HG03439 (cell line): ENCODE measurements at regions not wholly inside any gene's neighbourhood (a gene's known extent, or its start where the extent isn't known, plus 50 kb on each side); places are given as distances from the start of the nearest gene placed in this dataset.

Experiments
- ATAC-seq: cut with Tn5 transposase; IDR thresholded peaks from one replicate; pipeline ENCODE4 v1.9.1; 2021; ENCODE audit warnings: mild to moderate bottlenecking, moderate library complexity; ENCODE audit not compliant: unreplicated experiment

DNA sequence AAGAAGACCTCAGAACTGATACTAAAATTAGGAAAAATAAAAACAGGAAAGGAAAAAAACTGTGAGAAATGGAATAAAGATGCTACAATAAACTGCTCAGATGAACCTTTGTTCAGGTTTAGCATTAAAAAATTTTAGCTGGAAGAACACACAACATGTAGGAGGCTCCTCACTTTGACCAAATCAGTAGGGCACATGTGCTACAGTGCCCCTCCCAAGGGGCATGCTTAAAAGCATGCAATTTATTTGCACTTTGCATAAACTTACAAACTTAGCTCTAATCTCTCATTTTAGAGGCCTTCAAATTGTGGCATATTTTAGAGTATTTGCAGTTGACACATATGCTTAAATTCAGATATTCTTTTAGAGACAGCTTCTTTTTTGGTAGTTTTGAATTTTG, 570.2 kb downstream of the UTRN start:
- ATAC-seq = no peak

DNA sequence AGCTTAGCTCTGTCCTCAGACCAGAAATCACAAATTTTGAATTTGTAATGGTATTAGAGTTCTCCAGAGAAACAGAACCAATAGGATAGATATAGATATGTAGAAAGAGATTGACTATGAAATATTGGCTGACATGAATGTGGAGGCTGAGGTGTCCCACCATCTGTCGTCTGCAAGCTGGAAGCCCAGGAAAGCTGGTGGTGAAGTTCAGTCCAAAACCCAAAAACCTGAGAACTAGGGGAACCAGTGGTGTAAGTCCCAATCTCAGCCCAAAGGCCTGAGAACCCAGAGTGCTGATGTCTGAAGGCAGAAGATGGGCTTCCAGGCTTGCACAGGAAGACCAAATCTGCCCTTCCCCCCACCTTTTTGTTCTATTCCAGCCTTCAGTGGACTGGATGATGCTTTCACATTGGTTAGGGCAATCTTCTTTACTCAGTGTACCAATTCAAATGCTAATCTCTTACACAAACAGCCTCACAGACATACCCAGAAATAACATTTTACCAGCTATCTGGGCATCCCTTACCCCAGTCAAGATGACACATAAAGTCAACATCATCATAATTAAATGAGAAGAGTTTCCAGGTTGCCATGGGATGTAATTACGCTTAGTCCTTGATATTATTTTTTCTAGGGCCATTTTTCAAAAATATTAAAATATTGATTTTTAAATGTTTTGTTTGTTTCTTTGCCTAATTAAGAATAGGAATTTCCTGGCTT, 570.8 kb downstream of the UTRN start:
- ATAC-seq = no peak

DNA sequence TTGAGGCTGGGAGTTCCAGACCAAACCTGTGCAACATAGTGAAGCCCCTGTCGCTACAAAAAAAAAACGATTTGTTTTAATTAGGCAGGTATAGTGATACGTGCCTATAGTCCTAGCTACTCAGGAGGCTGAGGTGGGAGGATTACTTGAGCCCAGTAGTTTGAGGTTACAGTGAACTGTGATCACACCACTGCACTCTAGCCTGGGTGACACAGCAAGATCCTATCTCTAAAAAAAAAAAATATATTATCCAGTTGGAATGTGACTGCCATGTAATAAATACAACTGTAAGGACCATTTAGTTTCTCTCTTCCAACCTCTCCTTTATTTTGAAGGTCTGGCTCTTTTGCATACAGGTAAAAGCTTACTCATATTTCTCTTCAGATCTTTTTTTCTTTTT, 571.5 kb downstream of the UTRN start:
- ATAC-seq = no peak

DNA sequence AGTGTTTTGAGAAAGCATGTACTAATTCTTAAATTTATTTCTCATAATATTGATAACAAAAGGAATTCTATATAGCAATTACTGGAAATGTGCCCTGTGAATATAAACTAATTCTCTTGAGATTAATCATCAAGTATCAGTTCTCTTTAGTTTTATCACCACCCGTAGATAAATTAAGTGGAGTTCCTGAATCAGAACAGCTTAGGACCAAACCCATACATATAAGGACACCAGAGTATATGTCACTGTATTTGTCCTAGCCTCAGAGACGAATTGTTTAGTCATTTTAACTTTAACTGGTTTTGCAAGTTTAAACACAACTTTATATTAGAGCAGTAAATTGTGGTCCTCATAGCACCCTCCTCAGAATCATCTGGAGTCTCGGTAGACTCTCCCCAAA, 572.0 kb downstream of the UTRN start:
- no peak for ATAC-seq

DNA sequence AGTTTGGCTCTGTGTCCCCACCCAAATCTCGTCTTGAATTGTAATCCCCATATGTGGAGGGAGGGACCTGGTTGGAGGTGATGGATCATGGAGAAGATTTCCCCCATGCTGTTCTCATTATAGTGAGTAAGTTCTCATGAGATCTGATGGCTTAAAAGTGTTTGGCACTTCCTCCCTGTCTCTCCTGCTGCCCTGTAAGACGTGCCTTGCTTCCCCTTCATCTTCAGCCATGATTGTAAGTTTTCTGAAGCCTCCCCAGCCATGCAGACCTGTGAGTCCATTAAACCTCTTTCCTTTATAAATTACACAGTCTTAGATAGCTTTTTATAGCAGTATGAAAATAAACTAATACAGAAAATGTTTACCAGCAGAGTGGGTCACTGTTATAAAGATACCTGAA, 577.6 kb downstream of the UTRN start:
- no peak for ATAC-seq

DNA sequence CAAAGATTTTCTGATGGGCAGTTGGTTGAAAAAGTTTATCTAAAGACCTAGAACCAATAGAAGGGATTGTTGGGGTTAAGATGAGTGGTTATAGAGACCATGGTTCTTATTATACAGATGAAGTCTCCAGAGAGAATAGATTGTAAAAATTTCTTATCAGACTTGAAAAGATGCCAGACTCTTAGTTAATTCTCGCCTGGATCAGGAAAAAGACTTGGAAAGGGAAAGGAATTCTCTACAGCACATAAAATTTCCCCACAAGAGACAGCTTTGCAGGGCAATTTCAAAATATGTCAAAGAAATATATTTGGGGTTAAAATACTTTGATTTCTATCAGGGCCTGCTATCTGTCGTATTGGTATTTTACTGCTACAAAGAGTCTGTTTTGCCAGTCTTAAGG, 582.6 kb downstream of the UTRN start:
- no peak for ATAC-seq

DNA sequence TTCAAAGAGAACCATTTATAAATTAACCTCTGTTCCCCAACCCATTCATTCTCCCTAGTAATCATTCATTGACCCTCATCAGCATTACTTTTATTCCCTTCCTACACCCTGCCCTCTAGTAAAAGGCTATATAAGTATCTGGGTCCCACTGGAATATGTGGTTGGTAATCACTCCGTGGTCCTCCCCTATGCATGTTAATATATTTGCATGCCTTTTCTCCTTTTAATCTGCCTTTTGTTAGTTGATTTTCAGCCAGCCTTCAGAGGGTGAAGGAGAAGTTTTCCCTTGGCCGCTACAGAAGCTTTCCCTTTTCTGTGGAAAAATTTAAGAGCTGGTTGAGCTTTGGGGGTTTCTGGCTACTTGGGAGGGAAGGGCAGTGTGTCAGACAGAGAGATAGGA, 585.6 kb downstream of the UTRN start:
- no peak for ATAC-seq

DNA sequence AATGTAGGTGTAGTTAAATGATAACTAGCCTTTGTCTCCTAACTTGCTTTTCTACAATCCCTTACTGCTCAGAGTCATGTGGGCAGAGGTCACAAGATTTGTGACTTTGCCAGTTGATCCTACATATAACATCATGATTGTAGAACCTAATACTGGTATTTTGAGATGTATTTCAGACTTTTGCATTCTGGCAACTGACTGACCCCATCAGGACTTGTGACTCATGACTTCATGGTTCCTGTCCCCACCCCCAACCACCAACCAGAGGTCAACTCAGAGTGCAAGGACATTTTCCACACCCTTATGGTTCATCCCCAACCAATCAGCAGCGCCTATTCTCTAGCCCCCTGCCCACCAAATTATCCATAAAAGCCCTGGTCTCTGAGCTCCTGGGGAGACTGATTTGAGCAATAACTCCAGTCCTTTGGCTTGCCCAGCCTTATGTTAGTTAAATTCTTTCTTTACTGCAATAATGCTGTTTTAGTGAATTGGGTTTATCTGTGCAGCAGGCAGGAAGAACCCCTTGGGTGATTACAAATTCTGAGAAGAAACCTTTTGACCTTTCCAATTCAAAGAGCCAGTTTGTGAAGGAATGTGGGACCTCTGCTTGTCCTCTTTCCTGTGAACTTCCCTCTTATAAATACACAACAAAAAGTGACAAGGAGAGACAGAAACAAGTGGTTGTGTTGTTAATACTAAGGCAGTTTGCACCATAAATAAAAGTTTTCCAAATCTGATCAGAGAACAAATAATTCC, 588.7 kb downstream of the UTRN start:
- ATAC-seq = no peak

DNA sequence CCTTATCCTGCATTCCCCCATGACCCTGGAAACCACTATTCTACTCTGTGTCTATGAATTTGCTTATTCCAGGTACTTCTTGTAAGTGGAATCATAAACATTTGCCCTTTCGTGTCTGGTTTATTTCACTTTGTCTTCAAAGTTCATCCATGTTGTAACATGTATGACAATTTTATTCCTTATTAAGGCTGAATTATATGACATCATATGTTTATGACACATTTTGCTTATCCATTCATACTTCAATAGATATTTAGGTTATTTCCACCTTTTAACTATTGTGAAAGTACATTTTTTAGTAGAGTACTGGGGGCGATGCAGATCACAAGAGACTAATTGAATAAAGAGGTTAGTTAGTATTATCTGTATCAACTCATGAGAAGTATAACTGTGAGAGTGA, 591.6 kb downstream of the UTRN start:
- ATAC-seq = no peak

DNA sequence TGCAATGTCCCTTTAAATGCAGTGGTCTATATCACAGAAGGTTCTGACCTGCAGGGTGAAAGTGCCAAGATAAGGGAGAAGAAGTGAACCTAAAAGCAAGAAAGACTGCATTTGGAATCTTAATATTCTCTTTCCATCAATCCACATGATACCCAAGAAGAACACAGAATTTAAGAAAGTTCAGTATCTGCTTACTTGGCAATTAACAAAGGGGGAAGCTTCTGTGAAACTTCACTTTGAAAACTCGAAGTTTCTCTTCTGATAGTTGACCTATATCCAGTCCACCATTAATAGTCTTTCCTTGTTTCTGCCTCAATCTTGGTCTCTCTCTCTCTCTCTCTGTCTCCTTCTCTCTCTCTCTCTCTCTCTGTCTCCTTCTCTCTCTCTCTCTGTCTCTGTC, 592.0 kb downstream of the UTRN start:
- ATAC-seq = no peak

DNA sequence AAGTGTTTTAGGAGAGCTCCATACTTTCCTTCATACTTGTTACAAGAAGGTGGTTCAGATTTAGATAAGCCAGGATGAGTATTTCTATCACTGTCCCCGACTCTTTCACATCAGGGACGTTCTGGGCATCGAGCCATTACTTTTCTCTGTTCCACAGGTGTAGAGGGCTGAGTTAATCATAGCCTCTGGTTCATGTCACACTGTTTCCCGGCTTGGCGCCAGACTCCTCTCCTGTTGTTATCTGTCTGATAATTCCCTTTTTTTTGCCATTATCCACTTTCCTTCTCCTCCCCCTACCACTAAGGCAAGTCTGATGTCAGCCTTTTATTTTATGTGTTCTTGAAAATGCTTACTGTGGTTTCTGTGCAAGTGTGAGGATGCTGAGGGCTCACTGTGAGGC, 593.4 kb downstream of the UTRN start:
- ATAC-seq = no peak

DNA sequence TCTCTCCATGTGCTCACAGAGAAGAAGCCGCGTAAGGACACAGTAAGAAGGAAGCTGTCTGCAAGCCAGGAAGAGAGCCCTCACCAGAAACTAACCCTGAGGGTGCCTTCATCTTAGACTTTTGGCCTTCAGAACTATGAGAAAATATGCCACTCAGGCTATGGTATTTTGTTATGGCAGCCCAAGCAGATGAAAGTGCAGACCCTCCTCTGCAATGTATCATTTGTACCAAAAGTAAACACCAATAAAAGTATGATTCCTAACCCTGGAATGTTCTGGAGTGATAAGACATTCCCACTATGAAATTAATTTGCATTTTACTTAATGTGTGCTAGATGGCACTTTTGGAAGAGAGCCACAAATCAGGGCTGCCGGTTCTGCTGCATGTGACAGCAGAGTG, 594.3 kb downstream of the UTRN start:
- ATAC-seq = no peak

DNA sequence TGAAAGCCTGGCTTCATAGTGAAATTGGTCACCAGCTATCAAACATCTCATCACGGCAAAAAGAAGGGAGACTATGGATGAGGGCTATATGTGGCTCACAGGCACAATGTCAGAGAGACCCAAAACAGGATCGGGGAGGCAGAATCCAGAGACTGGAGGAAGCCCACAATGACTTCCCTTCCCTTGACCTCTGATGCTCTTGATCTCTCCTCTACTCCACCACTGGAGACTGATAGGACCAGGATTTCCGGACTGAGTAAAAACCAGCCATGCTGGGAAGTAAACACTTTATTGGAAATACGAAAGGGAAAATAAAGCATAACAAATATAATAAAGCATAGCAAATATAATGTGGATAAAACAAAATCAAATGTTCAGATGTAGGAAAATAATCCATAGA, 597.3 kb downstream of the UTRN start:
- ATAC-seq = no peak

DNA sequence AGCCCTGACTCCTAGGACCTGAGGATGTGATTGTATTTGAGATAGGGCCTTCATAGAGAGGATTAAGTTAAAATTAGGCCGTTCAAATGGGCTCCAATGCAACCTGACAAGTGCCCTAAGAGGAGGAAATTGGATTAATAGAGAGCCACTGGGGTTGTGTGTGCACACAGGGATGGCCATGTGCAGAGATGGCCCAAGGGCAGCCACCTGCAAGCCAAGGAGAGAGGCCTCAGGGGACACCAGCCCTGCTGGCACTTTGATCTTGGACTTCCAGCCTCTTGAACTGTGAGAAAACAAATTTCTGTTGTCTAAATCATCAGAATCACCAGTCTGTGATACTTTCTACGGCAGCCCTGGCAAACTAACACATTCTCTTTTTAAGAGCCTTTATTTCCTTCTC, 598.8 kb downstream of the UTRN start:
- no peak for ATAC-seq

DNA sequence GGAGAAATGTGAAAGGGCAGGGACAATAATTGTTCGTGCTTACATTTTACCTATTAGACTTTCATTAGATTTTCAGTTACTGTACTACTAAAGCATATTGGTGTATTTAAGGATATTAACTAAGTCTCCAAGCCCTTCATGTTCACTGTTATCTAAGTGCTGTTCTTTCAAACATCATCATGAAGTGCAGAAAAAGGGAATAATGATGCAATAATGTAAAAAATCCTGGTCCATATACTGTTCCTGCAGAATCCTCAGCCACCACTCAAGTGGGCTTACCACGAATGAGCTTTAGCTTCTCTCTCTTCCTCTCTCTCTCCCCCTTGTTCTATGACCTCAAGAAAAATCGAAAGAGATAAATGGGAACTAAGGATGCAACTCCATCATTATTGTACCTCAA, 600.7 kb downstream of the UTRN start:
- ATAC-seq = no peak

DNA sequence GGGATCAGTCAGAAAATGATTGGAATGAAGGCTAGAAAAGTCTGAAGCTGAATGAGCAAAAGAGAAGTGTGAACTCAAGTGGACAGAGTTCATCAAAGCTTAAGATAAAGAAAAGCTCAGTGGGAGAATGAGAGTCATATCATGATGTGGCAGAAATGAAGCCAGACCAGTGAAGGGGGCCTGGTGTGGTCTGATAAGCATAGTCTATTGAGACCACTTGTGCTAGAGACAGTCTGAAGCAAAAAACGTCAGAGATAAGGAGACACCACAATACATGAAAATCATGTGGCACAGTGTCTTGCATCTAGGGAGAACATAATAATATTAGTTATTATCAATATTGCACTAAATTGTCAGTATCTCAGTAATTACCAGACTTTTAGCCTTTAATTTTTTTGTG, 601.5 kb downstream of the UTRN start:
- ATAC-seq = no peak

DNA sequence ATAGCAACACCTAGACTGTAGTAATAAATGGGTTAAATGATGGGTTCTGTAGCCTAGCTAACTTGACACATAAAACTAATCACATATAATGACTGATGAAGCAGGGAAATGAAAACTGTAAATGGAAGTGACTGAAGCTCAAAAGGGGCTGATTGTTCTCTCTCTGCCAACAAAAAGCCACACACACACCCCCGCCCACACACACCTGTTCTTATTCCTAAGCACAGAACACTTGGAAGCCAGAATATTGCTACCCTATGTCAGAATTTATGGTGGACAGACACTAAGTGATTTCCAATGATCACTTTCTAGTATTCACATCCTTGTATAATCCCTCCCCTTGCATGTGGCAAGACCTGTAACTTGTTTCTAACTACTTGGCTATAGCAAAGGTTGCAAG, 603.5 kb downstream of the UTRN start:
- no peak for ATAC-seq

DNA sequence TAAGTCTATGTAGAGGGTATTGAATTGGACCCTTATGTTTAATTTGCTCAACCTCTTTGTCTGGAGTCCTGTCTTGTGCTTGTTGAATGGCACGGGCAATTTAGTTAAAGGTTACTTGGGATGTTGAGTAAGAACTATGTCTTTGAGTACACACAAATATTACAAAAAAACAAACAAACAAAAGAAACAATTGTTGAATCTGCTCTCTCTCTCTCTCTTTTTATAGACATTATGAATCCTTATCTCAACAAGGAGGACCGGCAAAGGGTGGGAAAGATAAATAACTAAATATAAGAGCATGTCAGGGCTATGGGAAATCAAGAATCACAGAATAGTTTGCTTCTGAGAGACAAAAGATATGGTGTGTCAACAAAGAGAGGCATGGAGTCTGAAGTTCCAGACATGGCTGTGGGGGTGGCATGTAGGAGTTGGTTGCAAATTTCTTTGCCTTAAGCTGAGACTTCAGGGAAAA, 608.6 kb downstream of the UTRN start:
- ATAC-seq = no peak

DNA sequence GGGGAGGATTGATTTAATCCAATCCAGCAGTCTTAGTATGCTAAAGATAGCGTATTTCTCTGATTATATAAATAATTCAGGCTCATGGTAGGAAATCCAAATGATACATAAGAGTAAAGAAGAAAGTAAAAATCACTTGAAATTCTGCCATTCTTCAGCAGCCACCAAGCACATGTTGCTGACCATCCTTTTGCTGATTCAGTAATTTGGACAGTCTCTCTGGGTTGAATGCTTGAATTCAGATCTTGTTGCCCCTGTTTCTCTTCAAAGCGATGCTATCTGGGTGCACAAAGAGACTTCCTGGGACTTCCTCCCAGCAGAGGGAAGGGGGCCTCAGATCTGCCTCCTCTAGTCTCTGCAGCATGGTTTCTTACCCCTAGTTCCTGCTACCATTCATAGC, 609.1 kb downstream of the UTRN start:
- no peak for ATAC-seq

DNA sequence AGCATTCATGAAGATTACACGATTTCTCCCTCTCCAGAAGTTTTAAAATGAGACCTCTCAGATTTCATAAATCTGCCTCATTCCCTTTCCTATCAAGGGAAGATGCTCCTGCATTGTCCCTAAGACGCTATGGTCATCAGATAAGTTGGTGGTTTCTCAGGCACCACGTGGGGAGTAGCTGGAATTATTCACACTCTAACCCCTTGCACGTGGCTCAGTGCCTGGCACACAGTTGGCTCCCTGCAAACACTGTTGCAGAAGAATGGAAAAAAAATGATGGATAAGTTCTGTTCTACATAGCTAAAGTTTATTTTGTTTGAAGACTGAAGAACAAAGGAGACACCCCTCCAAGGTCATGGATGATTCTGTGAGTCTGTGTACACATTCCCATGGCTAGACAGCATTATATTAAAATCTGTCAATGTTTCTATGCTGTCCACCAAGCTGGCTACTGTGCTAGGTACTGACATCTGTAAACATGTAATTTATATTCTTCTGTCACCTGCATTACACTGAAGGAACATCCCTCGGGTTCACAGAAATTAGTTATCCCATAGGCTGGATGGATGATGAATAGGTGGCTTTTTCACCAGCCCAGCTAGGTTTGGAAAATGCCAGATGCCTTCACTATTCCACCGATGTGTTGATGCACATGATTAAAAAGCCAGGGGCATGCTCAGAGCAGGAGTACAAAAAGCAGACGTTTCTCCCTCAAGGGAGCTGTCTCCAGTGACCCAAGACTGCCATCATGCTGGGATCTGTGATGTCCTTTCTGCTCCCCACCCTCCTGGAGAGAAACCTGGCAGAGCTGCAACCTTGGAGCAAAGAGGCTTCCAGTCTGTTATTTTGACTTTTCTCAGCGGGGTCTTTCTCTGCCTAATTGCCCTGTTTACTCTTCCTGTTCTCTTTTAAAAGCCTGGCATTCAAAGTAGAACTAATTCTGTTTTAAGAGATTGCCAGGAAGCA, 610.5 kb downstream of the UTRN start:
- ATAC-seq = no peak

DNA sequence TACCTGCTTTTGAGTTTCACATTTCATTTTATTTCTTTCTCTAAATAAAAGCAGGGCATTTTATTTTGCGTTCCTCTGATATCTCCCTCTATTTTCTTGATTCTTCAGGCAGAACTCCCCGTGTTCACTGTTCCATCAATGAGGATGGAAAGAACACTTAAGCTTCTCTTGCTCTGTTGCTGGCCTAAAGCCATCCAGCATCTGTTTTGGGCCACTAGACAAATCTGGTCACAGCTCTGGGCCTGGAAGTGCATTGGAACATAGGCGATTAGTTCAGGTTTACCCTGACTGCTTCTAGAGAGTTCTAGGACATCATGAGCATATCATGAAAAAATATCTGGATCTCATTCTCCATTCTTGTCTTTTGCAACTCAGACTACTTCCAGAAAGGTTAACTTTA, 611.2 kb downstream of the UTRN start:
- ATAC-seq = no peak

DNA sequence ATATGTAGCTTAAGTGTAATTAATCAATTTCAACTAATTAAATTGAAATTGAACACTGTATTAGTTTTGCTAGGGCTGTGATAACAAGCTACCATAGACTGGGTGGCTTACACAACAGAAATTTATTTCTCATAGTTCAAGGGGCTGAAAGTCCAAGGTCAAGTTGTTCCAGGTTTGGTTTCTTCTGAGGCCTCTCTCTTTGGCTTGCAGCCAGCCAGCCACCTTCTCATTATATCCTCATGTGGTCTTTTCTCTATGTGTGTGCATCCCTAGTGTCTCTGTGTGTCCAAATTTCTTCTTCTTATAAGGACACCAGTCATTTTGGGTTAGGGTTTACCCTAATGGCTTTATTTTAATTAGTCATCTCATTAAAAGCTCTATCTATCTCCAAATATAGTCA, 611.7 kb downstream of the UTRN start:
- no peak for ATAC-seq
